Uterus (tissue), 2 donors: ENCODE measurements at regions not wholly inside any gene's neighbourhood (a gene's known extent, or its start where the extent isn't known, plus 50 kb on each side); places are given as distances from the start of the nearest gene placed in this dataset.

Source experiments
- CTCF ChIP-seq, 4 experiments: fragments of 200-600 bp in 2 of 4; fragments of 450-650 bp in 2 of 4; sonication (generic) in 2 of 4; IDR thresholded peaks; one replicate each; pipeline ENCODE4 v1.5.1; 2016 to 2019; ENCODE audit warnings: antibody characterized with exemption in 4 of 4, mild to moderate bottlenecking in 2 of 4, moderate library complexity in 1 of 4
- POLR2A ChIP-seq, 2 donors: fragments of 450-650 bp; IDR thresholded peaks; one replicate each; pipeline ENCODE4 v1.6.1; 2016; ENCODE audit warnings: antibody characterized with exemption in 2 of 2, mild to moderate bottlenecking in 1 of 2, moderate library complexity in 1 of 2

GRCh38 chr3:64460141-64460730 lies 227.6 kb downstream of the ADAMTS9 start:
- TF ChIP-seq CTCF (IDR thresholded peaks at IDR 0.05) = no peak
- TF ChIP-seq POLR2A (IDR thresholded peaks at IDR 0.05) = no peak
